Sigmoid colon (tissue), 4 donors: ENCODE measurements at regions not wholly inside any gene's neighbourhood (a gene's known extent, or its start where the extent isn't known, plus 50 kb on each side); places are given as distances from the start of the nearest gene placed in this dataset.

ENCODE experiments used
- EP300 ChIP-seq, 4 donors: sonication (generic); formaldehyde crosslinking; IDR thresholded peaks; one replicate each; pipeline ENCODE4 v1.6.1; 2017; ENCODE audit warnings: antibody characterized with exemption in 4 of 4
- POLR2A ChIP-seq, 2 donors: fragments of 450-650 bp; IDR thresholded peaks; one replicate each; pipeline ENCODE4 v1.6.1; 2016; ENCODE audit warnings: antibody characterized with exemption in 2 of 2, mild to moderate bottlenecking in 2 of 2, moderate library complexity in 2 of 2
- POLR2AphosphoS5 ChIP-seq, 4 donors: sonication (generic); formaldehyde crosslinking; IDR thresholded peaks; one replicate each; pipeline ENCODE4 v1.6.1; 2017; ENCODE audit warnings: antibody characterized with exemption in 4 of 4
- TF ChIP-seq, protein P1 (sequence below), 4 experiments: fragments of 450-650 bp in 3 of 4; fragments of 200-600 bp in 1 of 4; IDR thresholded peaks; one replicate each; pipeline ENCODE4 v1.5.1; 2016 to 2019; ENCODE audit warnings: antibody characterized with exemption in 4 of 4, mild to moderate bottlenecking in 3 of 4, moderate library complexity in 2 of 4

- TF ChIP-seq, protein P1, sequence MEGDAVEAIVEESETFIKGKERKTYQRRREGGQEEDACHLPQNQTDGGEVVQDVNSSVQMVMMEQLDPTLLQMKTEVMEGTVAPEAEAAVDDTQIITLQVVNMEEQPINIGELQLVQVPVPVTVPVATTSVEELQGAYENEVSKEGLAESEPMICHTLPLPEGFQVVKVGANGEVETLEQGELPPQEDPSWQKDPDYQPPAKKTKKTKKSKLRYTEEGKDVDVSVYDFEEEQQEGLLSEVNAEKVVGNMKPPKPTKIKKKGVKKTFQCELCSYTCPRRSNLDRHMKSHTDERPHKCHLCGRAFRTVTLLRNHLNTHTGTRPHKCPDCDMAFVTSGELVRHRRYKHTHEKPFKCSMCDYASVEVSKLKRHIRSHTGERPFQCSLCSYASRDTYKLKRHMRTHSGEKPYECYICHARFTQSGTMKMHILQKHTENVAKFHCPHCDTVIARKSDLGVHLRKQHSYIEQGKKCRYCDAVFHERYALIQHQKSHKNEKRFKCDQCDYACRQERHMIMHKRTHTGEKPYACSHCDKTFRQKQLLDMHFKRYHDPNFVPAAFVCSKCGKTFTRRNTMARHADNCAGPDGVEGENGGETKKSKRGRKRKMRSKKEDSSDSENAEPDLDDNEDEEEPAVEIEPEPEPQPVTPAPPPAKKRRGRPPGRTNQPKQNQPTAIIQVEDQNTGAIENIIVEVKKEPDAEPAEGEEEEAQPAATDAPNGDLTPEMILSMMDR (IDR thresholded peaks at IDR 0.05), result no peak
- TF ChIP-seq POLR2A (IDR thresholded peaks at IDR 0.05), result no peak
- peak in 3 of 4 donors; percentile 58 to 63 (median 59) for TF ChIP-seq POLR2AphosphoS5 (IDR thresholded peaks at IDR 0.05)
- TF ChIP-seq EP300 (IDR thresholded peaks at IDR 0.05), result no peak
These were observed 92.7 kb upstream of the TNC start for GRCh38 chr9:115210699-115211098.
